ENCODE measurements at regions not wholly inside any gene's neighbourhood (a gene's known extent, or its start where the extent isn't known, plus 50 kb on each side); places are given as distances from the start of the nearest gene placed in this dataset.

GRCh38 chrX:155695419-155695818 is 82.7 kb upstream of the TMLHE start (continued):
- TF ChIP-seq, protein P1, sequence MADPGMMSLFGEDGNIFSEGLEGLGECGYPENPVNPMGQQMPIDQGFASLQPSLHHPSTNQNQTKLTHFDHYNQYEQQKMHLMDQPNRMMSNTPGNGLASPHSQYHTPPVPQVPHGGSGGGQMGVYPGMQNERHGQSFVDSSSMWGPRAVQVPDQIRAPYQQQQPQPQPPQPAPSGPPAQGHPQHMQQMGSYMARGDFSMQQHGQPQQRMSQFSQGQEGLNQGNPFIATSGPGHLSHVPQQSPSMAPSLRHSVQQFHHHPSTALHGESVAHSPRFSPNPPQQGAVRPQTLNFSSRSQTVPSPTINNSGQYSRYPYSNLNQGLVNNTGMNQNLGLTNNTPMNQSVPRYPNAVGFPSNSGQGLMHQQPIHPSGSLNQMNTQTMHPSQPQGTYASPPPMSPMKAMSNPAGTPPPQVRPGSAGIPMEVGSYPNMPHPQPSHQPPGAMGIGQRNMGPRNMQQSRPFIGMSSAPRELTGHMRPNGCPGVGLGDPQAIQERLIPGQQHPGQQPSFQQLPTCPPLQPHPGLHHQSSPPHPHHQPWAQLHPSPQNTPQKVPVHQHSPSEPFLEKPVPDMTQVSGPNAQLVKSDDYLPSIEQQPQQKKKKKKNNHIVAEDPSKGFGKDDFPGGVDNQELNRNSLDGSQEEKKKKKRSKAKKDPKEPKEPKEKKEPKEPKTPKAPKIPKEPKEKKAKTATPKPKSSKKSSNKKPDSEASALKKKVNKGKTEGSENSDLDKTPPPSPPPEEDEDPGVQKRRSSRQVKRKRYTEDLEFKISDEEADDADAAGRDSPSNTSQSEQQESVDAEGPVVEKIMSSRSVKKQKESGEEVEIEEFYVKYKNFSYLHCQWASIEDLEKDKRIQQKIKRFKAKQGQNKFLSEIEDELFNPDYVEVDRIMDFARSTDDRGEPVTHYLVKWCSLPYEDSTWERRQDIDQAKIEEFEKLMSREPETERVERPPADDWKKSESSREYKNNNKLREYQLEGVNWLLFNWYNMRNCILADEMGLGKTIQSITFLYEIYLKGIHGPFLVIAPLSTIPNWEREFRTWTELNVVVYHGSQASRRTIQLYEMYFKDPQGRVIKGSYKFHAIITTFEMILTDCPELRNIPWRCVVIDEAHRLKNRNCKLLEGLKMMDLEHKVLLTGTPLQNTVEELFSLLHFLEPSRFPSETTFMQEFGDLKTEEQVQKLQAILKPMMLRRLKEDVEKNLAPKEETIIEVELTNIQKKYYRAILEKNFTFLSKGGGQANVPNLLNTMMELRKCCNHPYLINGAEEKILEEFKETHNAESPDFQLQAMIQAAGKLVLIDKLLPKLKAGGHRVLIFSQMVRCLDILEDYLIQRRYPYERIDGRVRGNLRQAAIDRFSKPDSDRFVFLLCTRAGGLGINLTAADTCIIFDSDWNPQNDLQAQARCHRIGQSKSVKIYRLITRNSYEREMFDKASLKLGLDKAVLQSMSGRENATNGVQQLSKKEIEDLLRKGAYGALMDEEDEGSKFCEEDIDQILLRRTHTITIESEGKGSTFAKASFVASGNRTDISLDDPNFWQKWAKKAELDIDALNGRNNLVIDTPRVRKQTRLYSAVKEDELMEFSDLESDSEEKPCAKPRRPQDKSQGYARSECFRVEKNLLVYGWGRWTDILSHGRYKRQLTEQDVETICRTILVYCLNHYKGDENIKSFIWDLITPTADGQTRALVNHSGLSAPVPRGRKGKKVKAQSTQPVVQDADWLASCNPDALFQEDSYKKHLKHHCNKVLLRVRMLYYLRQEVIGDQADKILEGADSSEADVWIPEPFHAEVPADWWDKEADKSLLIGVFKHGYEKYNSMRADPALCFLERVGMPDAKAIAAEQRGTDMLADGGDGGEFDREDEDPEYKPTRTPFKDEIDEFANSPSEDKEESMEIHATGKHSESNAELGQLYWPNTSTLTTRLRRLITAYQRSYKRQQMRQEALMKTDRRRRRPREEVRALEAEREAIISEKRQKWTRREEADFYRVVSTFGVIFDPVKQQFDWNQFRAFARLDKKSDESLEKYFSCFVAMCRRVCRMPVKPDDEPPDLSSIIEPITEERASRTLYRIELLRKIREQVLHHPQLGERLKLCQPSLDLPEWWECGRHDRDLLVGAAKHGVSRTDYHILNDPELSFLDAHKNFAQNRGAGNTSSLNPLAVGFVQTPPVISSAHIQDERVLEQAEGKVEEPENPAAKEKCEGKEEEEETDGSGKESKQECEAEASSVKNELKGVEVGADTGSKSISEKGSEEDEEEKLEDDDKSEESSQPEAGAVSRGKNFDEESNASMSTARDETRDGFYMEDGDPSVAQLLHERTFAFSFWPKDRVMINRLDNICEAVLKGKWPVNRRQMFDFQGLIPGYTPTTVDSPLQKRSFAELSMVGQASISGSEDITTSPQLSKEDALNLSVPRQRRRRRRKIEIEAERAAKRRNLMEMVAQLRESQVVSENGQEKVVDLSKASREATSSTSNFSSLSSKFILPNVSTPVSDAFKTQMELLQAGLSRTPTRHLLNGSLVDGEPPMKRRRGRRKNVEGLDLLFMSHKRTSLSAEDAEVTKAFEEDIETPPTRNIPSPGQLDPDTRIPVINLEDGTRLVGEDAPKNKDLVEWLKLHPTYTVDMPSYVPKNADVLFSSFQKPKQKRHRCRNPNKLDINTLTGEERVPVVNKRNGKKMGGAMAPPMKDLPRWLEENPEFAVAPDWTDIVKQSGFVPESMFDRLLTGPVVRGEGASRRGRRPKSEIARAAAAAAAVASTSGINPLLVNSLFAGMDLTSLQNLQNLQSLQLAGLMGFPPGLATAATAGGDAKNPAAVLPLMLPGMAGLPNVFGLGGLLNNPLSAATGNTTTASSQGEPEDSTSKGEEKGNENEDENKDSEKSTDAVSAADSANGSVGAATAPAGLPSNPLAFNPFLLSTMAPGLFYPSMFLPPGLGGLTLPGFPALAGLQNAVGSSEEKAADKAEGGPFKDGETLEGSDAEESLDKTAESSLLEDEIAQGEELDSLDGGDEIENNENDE (IDR thresholded peaks at IDR 0.05; ENCODE audit: low read depth, low read length) = no peak
- TF ChIP-seq RFX7 (CRISPR knock-in tag; IDR thresholded peaks at IDR 0.05) = no peak
